NCI-H526 (cell line): ENCODE measurements at regions not wholly inside any gene's neighbourhood (a gene's known extent, or its start where the extent isn't known, plus 50 kb on each side); places are given as distances from the start of the nearest gene placed in this dataset.

Source experiments
- DNase-seq, 2 experiments: peaks; one replicate each; lab custom pipeline; 2025; lab: John Stamatoyannopoulos, UW

- DNase-seq, result no peak
Measured at GRCh38 chr6:9612489-9612888, 802.4 kb downstream of the TFAP2A start.

DNA sequence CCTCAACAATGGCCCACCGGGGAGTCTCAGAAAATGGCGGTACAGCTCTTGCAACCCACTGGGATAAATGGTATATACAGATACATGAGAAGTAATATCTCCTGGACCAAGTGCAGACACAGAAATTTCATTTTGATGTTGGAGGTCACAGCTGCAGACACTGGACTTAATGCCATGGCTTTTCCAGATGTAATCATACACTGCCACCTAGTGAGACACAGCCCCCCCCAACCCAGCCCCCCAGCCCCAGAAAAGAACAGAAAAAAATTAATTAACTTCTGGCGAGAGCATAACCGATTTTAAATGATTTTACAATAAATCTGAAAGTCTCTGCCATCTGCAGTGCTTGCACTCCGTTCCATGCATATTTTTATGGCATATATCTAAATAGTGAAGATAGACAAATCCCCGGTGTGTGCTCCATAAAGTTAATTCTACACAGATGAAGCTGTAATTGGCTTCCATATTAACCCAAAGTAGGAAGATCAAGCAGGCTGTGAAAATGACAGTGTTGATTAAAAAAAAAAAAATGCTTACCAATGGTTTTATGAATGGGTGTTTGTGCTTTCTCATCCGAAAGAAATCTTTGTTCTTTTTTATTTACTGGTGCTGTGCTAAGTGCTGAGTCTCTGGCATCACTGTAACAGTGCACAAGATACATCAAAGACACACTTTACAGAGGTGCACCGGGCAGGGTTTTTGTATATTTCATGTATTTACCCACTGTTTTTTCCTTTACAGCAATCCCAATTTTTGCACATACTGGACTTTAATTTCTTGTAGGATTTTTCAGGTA is 804.1 kb downstream of the TFAP2A start:
- DNase-seq, result peak; percentile 29 to 47

- DNase-seq, result no peak
Measured at GRCh38 chr6:9606435-9607134, 808.3 kb downstream of the TFAP2A start.

- no peak for DNase-seq
Measured at GRCh38 chr6:9594746-9595145, 820.1 kb downstream of the TFAP2A start.

DNA sequence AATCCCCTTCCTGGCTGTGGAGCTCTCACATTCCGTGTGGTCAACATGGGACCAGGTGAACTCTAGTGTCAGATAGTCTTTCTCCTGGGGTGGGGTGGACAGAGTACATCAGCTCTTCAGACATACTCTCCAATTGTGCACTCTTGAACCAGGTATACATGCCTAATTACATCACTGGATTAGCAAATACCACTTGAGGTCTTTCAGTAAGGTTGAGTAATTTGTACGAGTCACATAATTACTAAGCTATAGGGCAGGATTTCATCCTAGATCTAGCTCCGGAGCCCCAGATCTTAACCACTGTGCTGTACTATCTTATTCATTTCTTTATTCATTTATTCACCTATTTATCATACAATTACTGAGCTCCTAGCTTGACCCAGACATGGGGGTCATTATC is 821.3 kb downstream of the TFAP2A start:
- no peak for DNase-seq

GRCh38 chr6:9583753-9584352 is 831.0 kb downstream of the TFAP2A start:
- DNase-seq, result no peak

GRCh38 chr6:9581155-9581554 is 833.7 kb downstream of the TFAP2A start:
- DNase-seq, result no peak

GRCh38 chr6:9576521-9576920 is 838.4 kb downstream of the TFAP2A start:
- no peak for DNase-seq

GRCh38 chr6:9566096-9566495 is 848.8 kb downstream of the TFAP2A start:
- no peak for DNase-seq

GRCh38 chr6:9564021-9564420 is 850.9 kb downstream of the TFAP2A start:
- peak; percentile 43 to 47 for DNase-seq

DNA sequence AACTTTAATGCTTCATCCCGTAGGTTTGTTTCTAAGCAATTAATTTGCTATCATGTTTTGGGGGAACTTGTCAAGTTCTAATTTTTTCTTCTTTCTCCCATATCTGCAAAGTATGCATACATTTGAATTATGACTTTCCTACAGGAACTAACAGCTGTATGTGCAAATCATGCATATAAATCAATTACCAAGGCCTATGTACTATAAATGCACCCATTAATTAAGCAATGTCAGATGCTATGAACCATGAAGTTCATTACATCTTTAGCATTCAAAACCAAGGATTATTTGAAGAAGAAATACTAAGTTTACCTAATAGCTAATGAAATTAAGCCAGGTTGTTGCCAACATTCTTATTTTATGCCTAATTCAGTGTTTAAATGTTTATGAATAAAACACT is 851.3 kb downstream of the TFAP2A start:
- no peak for DNase-seq

GRCh38 chr6:9554806-9555205 is 860.1 kb downstream of the TFAP2A start:
- no peak for DNase-seq

GRCh38 chr6:9554323-9554722 is 860.6 kb downstream of the TFAP2A start:
- DNase-seq, result no peak

GRCh38 chr6:9553002-9553401 is 861.9 kb downstream of the TFAP2A start:
- DNase-seq, result no peak

- no peak for DNase-seq
Measured at GRCh38 chr6:9543649-9544048, 871.2 kb downstream of the TFAP2A start.

- DNase-seq, result peak; percentile 39 to 75
Measured at GRCh38 chr6:9540534-9541126, 874.2 kb downstream of the TFAP2A start.

- DNase-seq, result no peak
Measured at GRCh38 chr6:9540126-9540525, 874.7 kb downstream of the TFAP2A start.

DNA sequence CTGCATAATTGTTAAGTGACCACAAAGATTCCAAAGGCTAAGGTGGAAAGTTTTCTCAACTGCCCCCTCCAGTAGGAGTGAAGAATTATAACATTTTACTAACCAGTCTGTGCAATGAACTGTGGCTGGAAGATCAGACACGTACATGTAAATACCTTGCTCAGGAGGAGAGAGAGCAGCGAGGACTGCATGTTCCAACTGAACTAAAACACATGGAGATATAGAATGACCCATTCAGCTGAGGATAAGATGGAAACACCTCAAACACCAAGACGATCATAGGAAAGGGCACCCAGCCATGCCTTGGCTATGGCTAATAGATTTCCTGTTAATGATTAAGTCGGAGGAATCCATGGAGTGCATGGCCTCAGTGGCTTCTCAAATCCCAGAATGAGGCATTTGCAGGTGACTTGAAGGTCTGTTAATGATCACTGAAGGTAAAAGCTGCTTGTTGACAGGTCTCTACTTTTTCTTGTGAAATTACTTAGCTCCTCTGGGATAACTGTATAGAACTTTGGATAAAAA is 875.6 kb downstream of the TFAP2A start:
- DNase-seq, result no peak

DNA sequence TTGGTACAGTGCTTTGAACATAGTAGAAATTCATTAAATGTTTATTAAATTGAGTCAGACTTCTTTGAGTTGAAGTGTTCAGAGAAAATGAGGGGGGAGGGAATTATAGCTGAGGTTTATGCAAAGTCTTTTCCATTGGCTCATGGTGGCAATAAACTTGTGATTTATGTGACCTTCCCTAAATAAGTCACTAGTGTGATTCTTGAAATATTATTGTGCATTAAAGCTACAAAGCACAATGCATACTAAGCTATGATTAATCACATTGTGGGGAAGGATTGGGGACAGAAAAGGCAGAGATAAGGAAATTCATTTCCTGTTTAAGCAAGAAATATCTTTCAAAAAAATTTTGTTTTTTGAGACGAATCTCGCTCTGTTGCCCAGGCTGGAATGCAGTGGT is 877.5 kb downstream of the TFAP2A start:
- no peak for DNase-seq

GRCh38 chr6:9535106-9535505 is 879.8 kb downstream of the TFAP2A start:
- DNase-seq, result no peak

GRCh38 chr6:9532621-9533557 is 882.0 kb downstream of the TFAP2A start:
- no peak for DNase-seq
